ENCODE measurements at regions not wholly inside any gene's neighbourhood (a gene's known extent, or its start where the extent isn't known, plus 50 kb on each side); places are given as distances from the start of the nearest gene placed in this dataset.
"Not testable (repeated sequence)": the region's sequence is repeated elsewhere in the genome, so short reads cannot be mapped to it uniquely, and the experiment has no call there.

DNA sequence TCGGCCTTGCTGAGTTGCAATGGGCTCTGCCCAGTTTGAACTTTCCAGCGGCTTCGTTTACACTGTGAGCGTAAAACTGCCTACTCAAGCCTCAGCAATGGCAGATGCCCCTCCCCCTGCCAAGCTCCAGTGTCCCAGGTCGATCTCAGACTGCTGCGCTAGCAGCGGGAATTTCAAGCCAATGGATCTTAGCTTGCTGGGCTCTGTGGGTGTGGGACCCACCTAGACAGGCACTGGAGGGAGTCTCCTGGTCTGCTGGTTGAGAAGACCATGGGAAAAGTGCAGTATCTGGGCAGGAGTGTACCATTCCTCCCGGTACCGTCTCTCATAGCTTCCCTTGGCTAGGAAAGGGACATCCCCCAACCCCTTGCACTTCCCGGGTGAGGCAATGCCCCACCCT, 88.2 kb downstream of the KLHL28 start:
- DNase-seq, result no peak

DNA sequence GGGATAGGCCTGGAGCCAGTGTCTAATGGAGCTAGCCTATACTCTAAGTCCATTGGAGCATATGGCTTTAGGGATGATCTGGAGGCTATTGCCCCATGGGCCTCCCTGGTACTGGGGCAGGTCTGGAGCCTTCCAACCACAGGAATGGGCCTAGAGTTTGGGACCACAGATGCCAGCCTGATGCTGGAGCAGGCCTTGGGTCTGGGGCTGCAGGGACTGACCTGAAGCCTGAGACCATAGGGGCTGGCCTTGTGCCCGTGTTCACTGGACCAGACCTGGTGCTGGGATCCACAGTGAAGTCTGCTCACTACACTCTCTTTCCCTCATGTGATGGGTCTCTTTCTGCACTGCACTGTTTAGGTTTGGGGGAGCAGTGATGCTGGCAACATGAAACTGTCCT, 95.0 kb downstream of the KLHL28 start:
- DNase-seq, result no peak

DNA sequence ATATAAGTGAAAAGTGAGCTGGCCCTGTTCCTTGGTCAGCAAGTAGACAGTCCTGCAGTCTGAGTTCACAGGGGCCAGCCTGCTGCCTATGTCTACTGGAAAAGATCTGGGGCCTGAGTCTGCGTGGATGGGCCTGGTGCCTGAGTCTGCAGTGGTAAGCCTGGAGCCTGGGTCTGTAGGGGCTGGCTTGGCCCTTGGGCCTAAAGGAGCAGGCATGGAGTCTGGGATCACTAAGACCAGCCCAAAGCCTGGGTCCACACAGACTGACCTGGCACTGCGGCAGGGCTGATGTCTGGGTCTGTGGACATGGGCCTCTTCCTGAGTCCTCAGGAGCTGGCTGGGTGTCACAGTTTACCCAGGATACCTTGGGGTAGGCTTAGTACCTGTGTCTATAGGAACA, 95.4 kb downstream of the KLHL28 start:
- DNase-seq, result no peak

DNA sequence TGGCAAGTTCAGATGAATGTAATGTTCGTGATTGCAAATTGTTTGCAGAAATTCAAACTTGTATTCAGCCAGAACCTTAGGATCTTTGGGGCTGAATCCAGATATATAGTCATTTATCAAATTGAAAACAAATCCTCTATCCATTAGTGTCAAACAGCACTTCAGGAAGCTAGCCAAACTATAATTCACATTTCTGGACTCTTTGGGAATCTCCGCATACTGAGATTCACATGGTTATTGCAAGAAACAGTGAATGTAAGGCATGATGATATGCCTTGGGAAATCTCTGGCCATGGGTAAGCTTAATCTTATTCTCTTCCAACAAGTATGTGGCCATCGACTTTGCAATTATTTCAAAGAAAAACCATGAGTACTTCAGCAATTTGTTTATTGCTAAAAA, 98.5 kb downstream of the KLHL28 start:
- no peak for DNase-seq

DNA sequence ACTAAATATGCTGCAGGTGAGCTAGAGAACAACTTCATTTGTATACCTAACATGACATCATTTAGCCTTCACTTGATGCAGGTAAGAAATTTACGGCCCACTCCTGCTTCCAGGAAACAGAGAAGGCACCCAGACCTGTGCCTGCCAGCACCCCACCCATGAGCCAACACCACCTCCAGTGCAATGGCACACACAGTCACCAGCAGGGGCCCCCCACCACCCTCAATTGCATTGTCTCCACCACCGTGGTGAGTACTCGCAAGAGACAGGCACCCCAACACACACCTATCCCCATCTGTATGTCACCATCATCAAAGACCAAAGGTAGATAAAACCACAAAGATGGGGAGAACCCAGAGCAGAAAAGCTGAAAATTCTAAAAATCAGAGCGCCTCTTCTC, 107.6 kb downstream of the KLHL28 start:
- no peak for DNase-seq

DNA sequence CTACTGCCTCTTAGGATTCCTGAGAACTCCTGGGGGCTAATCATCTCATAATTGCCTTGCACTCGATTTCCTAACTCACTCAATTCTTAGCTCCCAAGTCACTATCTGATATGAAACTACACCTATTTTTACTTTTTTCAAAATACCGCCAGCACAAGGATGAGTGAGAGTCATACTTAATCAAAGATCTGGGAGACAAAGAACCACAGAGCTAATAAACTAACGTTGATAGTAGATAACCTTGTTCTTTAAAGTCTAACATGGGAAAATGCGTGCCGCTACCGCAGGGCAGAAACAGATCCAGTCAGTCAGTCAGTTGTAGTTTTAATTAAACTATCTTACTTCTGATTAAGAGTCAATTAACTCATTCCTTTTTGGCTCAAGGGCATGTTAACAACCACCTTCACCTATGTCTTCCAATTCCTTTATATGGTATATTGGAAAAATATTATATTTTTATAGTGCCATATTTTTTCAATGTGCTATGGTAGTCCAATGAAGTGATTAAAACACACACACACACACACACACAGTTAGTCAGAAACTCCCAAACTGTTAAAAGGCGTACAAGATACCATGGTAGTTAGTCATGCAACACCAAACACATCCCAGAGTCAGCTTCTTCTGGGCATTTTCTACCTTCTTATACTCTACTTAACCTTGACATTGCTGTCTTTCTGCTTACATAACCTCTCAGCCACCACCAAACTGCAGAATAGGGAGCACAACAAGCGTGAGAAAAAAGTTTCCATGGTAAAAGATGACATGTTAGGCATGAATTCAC, 114.0 kb downstream of the KLHL28 start:
- no peak for DNase-seq

DNA sequence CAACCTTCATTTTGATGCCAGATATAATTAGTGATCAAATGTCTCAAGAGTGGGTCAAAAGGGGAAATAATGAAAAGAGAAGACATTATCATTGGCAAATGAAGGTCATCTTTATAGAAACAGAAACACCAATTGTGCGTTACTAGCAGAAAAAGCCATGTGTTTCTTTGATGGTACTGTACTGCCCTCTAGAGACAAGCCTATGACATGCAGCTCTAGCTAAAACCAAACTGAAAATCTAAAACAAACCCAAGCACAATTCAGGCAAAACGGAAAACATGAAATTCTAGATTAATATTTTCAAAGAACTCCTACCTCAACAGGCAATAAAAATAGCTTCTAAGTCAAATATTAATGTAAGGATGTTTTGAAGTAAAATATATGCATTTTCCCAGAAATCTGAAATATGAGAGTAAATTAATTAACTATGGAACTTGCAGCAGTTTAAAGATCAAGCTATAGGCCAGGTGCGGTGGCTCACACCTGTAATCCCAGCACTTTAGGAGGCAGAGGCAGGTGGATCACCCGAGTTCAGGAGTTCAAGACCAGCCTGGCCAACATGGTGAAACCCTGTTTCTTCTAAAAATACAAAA, 115.4 kb downstream of the KLHL28 start:
- peak; percentile 25 for DNase-seq

DNA sequence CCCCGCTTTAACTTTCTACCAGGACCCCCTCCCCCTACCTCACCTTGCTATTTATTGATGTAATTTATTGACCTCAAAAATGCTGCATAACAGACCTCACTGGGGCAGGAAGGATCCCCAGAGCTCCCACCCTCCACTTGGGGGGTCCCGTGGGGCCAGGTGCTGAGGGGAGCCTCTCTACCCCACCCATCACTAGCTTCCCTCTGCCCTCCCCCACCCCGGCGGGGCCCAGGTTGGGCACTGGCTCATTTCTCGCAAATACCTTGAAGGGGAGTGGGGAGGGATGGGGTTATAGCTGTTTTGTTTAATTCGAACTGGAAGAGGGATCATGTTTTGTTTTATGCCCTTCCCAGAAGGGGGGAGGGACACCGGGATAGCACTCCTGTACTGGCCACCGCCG, 125.8 kb downstream of the KLHL28 start:
- not testable (repeated sequence) for DNase-seq

DNA sequence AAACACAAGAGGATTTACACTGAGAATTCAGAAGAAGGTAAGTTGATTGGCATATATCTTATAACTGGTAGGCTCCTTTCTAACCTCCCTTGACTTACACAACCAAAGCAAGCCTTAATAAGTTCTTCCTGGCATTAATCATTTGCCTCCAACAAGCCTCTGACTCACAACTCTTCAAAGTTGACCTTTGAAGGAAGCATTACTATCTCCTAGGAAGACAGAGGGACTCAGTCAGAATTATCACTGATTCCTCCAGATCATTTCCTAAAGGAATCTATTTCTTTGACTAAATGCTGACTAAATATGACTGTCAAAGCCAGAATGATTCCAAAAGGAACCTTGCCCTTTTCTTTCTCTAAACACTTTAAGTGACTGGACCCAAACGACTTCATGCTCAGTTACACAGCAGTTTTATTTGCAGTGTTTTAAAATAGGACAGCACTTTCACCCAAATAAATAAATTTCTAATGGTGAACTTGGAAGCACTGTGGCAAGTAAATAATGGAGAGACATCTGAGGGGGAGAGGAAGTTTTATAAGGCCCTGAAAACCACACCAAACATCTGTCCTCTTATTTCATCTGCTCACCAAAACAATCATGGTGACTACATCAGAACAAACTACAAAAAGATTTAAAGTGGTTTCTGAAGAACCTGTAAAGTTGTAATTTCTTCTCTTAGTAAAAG, 128.2 kb downstream of the KLHL28 start:
- no peak for DNase-seq

DNA sequence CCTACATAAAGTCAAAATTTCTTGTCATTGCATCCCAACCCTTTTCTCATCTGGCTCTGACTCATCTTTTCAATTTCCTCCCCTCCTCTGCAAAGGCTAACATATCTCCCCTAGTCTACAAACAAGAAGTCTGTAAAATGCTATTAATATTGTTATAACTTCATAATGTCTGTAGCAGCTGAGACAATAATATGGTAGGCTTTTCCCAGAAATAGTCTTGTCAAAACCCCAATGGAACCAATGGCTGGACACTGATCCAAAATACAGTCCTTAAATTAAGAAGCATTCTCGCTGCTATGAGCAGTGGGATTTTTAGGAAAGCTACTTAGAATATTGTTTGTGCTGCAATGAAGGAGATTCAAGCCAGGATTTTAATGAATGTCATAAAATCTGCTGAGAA, 131.4 kb downstream of the KLHL28 start:
- no peak for DNase-seq

DNA sequence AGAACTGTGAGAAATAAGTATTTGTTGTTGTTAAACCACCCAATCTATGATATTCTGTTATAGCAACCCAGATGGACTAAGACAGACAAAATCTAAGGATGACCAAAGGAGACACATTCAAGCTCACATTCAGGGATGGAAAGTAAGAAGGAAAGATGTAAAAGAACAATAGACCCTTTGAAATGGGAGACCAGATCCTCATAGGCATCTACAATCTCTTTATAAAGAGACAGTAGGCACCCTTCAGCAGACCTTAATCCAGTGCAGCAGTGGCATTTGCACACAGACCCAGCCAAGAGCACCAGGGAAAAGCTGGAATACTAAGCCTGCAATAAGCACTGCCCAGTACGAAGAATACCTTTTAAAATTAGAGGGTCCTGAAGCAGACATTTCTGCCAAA, 132.7 kb downstream of the KLHL28 start:
- no peak for DNase-seq

DNA sequence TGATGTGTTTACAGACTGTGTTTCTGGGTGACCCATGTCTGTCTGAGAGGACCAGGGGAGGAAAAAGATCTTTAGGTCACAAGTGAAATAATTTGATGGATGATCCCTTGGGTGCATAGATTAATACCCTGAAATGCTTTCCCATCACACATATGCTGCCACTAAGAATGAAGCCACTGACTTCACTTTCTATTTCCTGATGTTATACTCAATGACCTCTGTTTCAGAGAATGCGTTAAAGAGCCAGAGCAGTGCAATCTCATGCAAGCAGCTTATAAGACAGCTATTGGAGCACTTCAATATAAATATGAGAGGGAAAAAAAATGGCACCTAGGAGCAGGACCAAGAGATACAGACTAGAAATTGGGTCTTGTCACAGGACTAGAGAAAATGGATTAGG, 133.7 kb downstream of the KLHL28 start:
- DNase-seq, result no peak

DNA sequence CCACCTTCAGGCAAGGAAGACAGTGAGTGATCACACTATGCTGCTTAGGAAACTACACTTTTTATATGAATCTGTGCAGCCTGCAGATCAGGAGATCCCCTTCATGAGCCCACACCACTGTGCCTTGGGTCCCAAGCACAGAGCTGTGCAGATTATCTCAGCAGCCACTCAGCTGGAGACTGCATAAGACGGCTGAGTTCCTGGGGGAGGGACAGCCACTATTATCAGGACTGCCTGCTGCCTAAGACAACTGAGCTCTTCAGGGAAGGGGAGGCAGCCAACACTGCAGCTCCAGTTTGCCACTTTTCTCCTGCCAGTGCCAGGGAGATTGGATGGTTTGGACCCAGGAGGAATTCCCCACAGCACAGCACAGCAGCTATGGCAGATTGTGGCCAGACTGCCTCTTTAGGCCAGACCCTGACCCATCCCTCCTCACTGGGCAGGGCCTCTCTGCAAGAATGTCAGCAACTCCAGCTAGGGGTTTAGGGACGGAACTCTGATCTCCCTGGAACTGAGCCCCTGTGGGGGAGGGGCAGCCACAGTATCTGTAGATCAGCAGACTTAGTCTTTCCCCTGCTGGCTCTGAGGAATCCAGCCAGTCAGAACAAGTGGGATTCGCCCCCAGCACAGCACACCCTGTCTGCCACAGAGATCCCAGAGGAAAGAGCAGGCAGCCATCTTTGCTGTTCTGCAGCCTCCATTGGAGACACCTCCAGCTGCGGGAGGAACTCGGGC, 141.3 kb downstream of the KLHL28 start:
- DNase-seq, result no peak

DNA sequence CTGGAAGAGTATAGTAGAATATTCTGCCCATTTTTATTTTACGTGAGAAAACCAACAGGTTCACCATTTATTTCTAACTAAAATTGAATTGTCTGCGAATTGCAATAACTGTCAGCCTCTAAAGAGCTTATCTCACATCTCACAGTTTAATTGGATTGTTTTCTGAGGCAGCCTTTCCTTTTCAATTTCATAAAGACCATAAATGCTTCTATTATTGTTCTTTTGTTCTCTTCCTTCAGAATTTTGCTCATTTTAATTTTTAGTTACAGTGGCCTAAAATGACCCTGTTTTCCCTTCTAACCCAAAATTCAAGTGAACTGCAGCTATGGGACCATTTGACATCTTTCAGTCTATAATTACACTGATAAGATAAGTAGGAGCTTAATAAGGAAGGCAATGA, 147.6 kb downstream of the KLHL28 start:
- no peak for DNase-seq

DNA sequence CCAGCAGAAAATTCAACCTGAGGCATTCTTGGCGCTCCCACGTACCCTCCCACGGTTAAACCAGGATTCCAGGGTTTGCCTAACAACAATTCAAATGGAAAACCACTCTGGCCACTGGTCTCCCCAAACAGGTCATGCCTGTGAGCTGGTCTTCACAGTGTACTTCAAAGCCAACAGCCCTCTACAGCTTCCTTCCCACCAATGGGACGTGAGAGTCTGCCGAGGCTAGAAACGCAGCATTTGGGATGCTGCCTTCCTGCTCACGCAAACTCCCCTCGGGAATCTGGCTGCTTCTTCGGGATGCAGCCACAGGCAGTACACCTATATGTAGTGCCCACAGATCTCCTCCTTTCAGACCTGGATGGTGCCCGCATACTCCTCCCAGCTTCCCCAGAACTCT, 149.1 kb downstream of the KLHL28 start:
- no peak for DNase-seq

DNA sequence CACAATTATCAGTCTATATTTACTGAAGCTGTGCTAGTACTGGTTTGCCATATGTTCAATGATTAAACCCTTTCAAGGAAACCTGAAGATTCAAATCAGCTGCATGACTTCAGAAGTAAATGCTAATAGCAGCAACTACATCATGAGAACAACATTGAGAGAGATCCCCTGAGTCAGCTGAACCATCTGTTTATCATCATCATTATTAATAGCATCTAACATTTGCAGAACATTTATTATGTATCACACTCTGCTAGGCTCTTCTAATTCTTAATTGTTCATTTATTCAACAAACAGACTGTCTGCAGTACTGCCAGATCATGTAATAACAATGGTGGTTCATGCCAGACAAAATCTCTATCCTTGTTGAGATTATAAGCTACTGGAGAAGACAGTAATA, 157.4 kb downstream of the KLHL28 start:
- no peak for DNase-seq

DNA sequence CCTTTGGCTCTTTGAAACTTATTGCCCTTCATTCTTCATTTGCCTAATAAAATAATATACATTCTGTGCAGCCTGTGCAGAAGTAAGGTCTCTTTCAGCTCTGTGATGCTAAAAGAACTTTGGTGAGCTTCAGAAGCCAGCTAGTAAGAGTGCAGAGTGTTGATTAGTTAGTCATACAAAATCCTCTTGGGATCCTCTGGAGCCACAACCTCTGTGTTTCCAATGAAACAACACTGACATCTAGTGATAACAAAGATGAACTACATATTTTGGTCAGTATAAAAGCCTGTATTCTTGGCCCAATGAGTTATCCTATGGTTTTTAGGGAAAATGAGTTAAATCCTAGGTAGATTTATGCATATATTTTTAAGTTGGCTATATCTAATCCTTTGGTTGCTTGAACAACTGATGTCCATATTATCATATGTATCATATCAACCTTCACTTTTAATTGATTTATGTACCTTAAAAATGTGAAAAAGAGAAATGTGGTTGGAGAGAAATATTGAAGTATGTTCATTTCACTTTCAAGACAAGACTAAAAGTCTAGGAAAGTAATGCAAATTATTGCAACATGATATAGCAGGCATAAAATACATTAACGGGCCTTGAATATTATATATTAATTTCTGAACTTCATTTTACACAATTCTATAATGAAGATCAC, 158.4 kb downstream of the KLHL28 start:
- DNase-seq, result peak; percentile 49

DNA sequence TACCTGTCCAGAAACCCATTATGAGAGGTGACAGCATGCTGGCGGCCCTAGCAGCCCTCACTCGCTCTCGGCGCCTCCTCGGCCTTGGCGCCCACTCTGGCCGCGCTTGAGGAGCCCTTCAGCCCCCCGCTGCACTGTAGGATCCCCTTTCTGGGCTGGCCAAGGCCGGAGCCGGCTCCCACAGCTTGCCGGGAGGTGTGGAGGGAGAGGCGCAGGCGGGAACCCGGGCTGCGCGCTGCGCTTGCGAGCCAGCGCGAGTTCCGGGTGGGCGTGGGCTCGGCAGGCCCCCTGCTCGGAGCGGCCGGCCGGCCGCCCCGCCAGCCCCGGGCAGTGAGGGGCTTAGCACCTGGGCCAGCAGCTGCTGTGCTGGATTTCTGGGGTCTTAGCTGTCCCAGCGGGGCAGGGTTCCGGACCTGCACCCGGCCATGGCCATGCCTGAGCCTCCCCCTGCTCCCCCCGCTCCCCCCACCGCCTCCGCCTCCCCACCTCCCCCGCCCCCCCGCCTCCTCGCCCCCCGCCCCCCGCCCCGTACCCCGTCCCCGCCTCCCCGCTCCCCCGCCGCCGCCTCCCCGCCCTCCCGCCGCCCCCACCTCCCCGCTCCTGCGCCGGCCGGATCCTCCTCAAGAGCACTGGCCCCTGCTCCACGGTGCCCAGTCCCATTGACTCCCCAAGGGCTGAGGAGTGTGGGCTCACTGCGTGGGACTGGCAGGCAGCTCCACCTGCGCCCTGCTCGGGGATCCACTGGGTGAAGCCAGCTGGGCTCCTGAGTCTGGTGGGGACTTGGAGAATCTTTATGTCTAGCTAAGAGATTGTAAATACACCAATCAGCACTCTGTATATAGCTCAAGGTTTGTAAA, 163.1 kb downstream of the KLHL28 start:
- no peak for DNase-seq

DNA sequence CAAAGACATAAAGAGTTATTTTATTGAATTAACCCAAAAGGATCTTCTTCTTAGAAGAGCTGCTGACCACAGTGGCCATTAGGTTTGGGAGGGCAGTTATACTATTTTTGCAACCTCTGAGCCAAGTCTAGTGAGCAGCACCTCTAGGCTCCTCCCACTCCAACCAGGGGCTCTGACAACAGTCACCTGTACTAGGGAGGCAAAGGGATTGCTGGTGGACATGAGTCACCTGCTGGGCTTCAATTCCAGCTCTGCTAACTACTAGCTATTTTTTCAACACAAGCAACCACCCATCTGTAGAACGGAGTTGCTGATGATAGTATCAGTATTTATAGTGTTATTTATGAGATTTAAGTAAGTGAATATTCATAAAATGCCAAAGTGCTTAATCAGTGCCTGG, 166.0 kb downstream of the KLHL28 start:
- no peak for DNase-seq

DNA sequence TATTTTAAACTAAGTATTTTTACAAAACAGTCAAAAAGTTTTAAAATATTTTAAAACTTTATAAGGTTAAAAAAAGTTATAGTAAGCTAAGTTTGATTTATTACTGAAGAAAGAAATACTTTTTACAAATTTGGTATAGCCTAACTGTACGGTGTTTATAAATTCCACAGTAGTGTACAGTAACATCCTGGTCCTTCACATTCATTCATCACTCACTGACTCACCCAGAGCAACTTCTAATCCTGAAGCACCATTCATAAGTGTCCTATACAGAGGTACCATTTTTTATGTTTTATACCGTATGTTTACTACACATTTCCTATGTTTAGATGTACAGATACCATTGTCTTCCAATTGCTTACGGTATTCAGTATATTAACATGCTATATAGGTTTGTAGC, 170.0 kb downstream of the KLHL28 start:
- no peak for DNase-seq

DNA sequence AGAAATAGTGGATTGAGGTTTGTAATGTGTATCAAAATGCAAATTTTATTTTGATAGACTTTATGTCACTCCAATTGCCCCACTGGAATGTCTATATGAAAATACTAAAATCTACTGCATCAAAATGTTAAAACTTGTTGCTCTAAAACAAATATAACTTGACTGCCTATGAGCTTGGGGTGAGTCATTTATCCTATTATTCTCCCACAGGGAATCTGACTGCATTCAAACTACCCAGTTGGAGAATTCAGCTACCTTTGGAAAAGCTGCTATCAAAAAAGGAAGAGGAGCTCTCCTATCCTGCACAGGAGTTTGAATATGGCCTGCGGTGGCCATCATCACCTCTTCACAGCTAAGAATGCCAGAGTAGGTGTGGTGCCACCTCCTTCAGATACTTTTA, 173.1 kb downstream of the KLHL28 start:
- no peak for DNase-seq

DNA sequence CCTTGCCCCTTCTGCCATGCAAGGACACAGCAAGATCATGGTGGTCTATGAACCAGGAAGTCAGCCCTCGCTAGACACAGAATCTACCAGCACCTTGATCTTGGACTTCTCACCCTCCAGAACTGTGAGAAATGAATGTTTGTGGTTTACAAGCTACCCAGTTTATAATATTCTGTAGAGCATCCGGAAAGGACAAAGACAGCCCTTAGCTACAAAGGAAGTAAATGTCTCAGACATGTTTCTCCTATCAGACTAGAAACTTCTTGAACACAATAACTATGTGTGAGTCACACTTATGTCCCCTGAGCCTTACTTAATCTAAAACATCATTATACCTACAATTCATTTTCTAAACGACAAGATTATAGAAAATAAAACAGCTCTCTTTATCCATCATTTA, 176.7 kb downstream of the KLHL28 start:
- no peak for DNase-seq
